Iris pigment epithelial cell (primary cell): ENCODE measurements at regions not wholly inside any gene's neighbourhood (a gene's known extent, or its start where the extent isn't known, plus 50 kb on each side); places are given as distances from the start of the nearest gene placed in this dataset.
"Not testable (repeated sequence)": the region's sequence is repeated elsewhere in the genome, so short reads cannot be mapped to it uniquely, and the experiment has no call there.

Experiments
- DNase-seq: peaks from one replicate; pipeline ENCODE4 v3.0.0-alpha.2; 2011; ENCODE audit warnings: low read depth

DNA sequence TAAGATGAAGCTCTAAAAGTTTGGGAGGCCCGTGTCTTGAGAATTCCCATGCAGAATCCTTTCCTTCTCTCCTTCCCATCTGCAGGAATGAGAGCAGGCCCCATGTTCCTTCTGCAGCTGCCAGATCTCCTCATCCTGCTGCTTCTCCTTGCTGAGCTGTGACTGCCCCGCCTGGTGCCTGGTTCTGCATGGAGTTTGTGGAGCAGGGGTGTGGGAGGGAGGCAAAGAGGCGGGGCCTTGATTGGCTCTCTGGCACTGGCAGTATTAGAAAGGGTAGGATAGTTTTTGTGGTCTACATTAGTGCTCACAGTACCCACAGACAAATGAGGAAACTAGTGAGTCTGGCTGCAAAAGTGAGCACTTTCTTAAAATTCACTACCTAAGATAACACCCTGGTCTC, 91.1 kb upstream of the CLPB start:
- DNase-seq = no peak

DNA sequence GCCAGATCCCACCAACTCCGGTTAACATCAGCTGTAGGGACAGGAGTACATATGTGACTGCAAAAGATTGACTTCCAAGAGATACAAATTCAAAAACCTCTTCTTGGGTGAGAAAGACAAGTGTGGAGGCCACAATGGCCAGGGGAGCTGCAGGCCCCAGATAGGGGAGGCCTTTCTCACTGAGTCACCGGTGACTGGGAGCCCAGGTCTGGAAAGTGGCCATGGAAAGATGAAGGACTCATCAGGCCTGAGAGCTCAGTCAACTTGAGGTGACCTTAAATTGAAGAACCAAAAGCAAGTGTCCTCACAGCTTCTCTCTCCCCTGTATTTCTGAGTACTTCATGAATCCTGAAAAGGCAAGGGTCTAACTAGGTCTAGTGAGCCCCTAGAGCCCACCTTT, 90.4 kb upstream of the CLPB start:
- DNase-seq = peak; percentile 58

GRCh38 chr11:72523991-72524390, 89.7 kb upstream of the CLPB start:
- no peak for DNase-seq

DNA sequence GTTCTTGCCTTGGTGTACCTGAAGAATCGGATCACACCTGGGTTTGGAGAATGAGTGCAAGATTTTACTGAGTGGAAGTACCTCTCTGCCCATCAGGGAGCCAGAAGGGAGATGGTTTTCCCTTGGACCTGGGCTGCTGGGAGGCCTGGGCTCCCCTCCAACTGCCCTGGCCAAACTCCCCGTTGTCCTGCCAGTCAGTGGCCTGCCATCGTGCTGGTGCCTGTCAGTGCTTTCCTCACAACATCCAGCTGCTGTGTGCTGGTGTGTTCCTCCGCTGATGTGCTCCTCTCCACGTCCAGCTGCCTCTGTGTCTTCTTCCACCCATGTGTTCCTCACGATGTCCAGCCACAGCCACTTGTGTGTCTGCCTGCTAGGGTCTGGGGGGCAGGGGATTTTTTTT, 87.9 kb upstream of the CLPB start:
- no peak for DNase-seq

DNA sequence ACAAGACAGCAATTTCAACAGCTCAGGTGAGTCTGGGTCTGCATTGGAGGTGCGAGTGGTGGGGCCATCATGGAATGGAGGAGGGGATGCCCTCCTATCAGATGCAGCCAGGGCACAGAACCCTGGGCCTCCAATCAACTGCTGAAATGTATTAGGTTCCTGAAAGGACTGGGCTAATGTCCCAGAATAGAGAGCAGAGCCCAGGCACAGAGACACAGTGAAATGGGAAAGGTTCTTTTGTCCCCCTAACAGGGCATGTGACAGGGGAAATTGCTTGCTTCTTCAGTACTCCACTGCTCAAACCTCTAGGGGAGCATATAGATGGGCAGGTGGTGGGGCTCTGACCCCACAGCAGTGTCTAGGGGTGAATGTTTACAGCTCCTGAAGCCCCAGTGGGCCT, 87.3 kb upstream of the CLPB start:
- DNase-seq = no peak

GRCh38 chr11:72520815-72521214, 86.5 kb upstream of the CLPB start:
- DNase-seq = no peak

DNA sequence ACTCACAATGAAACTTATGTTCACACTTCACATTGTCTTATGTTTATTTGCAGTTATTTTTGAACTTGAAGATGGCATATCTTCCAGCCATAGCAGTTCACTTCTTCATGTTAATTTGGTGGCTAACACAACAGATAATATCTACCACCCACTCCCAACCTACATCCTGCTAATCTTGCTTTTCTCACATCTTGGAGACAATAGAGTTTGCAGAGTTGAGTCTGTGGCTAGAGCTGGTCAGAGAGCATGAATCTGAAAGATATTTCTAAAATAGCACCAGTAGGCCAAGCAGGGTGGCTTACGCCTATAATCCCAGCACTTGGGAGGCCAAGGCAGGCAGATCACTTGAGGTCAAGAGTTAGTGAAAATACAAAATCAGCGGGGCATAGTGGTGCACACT, 85.6 kb upstream of the CLPB start:
- DNase-seq = not testable (repeated sequence)

GRCh38 chr11:72519220-72519881, 85.0 kb upstream of the CLPB start:
- no peak for DNase-seq

GRCh38 chr11:72514331-72514730, 80.0 kb upstream of the CLPB start:
- DNase-seq = no peak

GRCh38 chr11:72513411-72513810, 79.1 kb upstream of the CLPB start:
- DNase-seq = no peak

DNA sequence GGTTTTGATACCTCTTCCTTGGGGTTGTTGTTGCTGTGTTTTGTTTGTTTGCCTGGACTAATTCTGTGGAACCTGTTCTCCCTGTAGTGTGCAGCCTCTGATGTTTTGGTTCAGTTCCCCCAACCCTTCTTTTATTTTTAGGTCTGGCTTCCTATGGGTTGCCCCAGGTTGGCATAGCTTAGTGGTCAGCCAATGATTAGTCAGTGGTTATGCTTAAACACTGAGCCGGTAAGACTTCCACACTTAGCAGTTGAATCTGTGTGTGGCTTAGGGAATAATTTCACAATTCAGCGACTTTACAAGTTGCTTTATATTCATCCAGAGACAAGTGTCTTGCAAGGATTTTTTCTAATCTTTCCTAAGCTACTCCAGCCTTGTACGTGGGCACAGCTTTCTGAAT, 78.6 kb upstream of the CLPB start:
- DNase-seq = no peak

DNA sequence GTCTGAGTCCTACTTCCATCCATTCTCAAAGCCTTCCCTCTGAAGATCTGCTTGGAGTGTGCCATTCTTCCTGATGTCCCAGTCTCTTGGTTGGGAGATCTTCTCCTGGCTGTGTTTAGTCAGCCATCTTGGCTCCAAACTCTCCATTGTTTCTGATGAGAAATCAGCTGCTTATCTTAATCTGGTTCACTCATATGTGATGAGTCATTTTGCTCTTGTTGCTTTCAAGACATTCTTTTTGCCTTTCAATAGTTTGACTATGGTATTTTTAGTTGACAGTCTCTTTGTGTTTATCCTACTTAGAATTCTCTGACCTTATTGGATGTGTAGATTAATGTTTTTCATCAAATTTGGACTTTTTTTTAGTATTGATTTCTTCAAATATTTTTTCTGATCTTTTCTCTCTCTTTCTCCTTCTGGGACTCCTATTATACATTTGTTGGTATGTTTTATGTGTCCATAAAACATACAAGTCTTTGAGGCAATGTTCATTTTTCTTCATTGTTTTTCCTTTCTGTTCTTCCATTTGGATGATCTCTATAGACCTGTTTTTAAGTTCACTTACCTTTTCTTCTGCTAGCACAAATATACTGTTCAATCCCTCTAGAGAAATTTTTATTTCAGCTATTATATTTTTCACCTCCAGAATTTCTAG, 77.2 kb upstream of the CLPB start:
- no peak for DNase-seq

- DNase-seq = no peak
Observed at GRCh38 chr11:72507050-72507449, 72.7 kb upstream of the CLPB start.

DNA sequence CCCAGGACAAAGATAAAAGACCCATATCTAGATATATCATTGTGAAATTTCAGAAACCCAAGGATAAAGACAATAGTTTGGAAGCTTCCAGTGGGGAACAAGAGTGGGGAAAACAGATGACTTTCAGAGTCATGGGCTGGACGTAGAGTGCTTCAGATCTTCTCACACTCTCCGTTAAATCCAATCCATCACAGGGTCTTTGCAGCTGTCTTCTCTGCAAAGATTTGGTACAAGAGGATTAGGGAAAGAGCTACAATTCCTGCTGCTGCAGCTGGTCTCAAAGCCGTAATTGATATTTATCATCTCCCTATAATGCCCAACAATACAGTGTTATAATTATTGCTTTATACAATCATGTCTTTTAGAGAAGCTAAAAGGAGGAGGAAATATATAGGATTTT, 63.4 kb upstream of the CLPB start:
- DNase-seq = no peak

DNA sequence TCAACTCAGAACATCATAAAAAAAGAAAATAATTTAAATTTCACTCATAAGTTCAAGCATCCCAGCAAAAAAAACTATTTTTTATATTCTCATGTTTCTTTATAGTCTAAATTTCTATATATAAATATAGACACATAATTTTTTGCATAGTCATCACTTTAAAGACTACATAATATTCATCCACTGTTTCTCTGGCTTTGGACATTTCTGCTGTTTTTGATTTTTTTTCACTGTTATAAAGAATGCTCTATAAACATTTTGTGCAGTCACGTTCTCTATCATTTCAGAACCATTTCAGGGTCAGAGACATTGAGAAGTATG, 59.7 kb upstream of the CLPB start:
- no peak for DNase-seq

- peak; percentile 24 for DNase-seq
Observed at GRCh38 chr11:72493426-72494108, 59.2 kb upstream of the CLPB start.

DNA sequence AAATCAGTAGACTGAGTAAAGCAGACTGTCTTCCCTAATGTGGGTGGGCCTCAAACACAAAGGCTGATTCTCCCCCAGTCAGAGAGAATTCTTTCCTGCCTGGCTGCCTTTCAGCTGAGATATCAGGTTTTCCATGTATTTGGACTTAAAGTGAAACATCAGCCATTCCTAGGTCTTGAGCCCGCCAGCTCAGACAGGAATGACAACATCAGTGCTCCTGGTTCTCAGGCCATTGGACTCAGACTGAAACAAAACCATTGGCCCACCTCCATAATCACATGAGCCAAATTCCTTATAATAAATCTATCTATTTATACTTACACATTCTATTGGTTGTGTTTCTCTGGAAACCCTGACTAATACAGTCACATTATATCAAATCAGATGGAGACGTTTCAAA, 56.7 kb upstream of the CLPB start:
- peak; percentile 56 for DNase-seq
